ENCODE measurements at regions not wholly inside any gene's neighbourhood (a gene's known extent, or its start where the extent isn't known, plus 50 kb on each side); places are given as distances from the start of the nearest gene placed in this dataset.

GRCh38 chr4:126038502-126039144, 723.9 kb downstream of the FAT4 start:
- TF ChIP-seq CTCF (IDR thresholded peaks at IDR 0.05) = no peak
- ATAC-seq (ENCODE audit: low FRiP score) = no peak
- no peak for DNase-seq (ENCODE audit: low spot score)

GRCh38 chr4:126046081-126046614, 731.4 kb downstream of the FAT4 start:
- DNase-seq (ENCODE audit: low spot score) (no peak), ATAC-seq (ENCODE audit: low FRiP score) (no peak)
- TF ChIP-seq CTCF (IDR thresholded peaks at IDR 0.05) = no peak

GRCh38 chr4:126047114-126047513, 732.4 kb downstream of the FAT4 start:
- ATAC-seq (ENCODE audit: low FRiP score) = no peak
- DNase-seq (ENCODE audit: low spot score) = no peak
- no peak for TF ChIP-seq CTCF (IDR thresholded peaks at IDR 0.05)

GRCh38 chr4:126051689-126052424, 737.1 kb downstream of the FAT4 start:
- DNase-seq (ENCODE audit: low spot score) = no peak
- TF ChIP-seq CTCF (IDR thresholded peaks at IDR 0.05) = no peak
- ATAC-seq (ENCODE audit: low FRiP score) = no peak

GRCh38 chr4:126056116-126056650, 741.4 kb downstream of the FAT4 start:
- TF ChIP-seq CTCF (IDR thresholded peaks at IDR 0.05) = no peak
- DNase-seq (ENCODE audit: low spot score) = no peak
- ATAC-seq (ENCODE audit: low FRiP score) = no peak

GRCh38 chr4:126057371-126057770, 742.6 kb downstream of the FAT4 start:
- TF ChIP-seq CTCF (IDR thresholded peaks at IDR 0.05) = no peak
- ATAC-seq (ENCODE audit: low FRiP score) (no peak), DNase-seq (ENCODE audit: low spot score) (no peak)

Measured in omental fat pad (tissue), 3 donors.